Erythroblast (primary cell): ENCODE measurements at regions not wholly inside any gene's neighbourhood (a gene's known extent, or its start where the extent isn't known, plus 50 kb on each side); places are given as distances from the start of the nearest gene placed in this dataset.

ENCODE experiments used
- GATA1 ChIP-seq: IDR thresholded peaks from 2 replicates; pipeline ENCODE4 v1.6.1; 2011; ENCODE audit warnings: low read depth, mild to moderate bottlenecking, control low read depth, low read length, moderate library complexity
- POLR2A ChIP-seq: IDR thresholded peaks from 2 replicates; pipeline ENCODE4 v1.6.1; 2011; ENCODE audit warnings: mild to moderate bottlenecking, low read length

DNA sequence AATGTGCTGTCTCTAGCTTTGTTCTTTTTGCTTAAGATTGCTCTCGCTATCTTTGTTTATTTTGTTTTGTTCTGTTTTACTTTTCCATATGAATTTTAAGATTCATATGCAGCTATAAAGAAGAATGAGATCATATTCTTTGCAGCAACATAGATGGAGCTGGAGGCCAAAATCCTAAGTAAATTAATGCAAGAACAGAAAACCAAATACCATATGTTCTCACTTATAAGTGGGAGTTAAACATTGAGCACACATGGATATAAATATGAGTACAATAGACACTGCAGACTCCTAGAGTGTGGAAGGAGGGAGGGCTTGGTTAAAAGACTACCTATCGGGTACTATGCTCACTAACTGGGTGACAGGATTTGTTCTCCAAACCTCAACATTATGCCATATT lies 237.8 kb downstream of the TRAM1L1 start:
- no peak for TF ChIP-seq POLR2A
- no peak for TF ChIP-seq GATA1
